ENCODE measurements at regions not wholly inside any gene's neighbourhood (a gene's known extent, or its start where the extent isn't known, plus 50 kb on each side); places are given as distances from the start of the nearest gene placed in this dataset.

GRCh38 chr13:107865643-107866031 lies 349.7 kb downstream of the LIG4 start:
- no peak for TF ChIP-seq POLR2A (IDR thresholded peaks at IDR 0.05)
- TF ChIP-seq CTCF (IDR thresholded peaks at IDR 0.05) = no peak
